GM18951 (cell line): ENCODE measurements at regions not wholly inside any gene's neighbourhood (a gene's known extent, or its start where the extent isn't known, plus 50 kb on each side); places are given as distances from the start of the nearest gene placed in this dataset.

Source experiments
- POLR2A ChIP-seq: IDR thresholded peaks from 4 replicates; pipeline ENCODE4 v1.6.1; 2011; ENCODE audit warnings: mild to moderate bottlenecking; ENCODE audit not compliant: insufficient read length, insufficient read depth; ENCODE audit errors: extremely low read depth
- in situ Hi-C: fragments of 300-500 bp; cut with MboI; formaldehyde crosslinking; loops from one replicate; pipeline ENCODE4 v1.12.0; 2022; ENCODE audit warnings: low sequenced_read_pairs, mixed read lengths, inconsistent platforms; ENCODE audit not compliant: unreplicated experiment

DNA sequence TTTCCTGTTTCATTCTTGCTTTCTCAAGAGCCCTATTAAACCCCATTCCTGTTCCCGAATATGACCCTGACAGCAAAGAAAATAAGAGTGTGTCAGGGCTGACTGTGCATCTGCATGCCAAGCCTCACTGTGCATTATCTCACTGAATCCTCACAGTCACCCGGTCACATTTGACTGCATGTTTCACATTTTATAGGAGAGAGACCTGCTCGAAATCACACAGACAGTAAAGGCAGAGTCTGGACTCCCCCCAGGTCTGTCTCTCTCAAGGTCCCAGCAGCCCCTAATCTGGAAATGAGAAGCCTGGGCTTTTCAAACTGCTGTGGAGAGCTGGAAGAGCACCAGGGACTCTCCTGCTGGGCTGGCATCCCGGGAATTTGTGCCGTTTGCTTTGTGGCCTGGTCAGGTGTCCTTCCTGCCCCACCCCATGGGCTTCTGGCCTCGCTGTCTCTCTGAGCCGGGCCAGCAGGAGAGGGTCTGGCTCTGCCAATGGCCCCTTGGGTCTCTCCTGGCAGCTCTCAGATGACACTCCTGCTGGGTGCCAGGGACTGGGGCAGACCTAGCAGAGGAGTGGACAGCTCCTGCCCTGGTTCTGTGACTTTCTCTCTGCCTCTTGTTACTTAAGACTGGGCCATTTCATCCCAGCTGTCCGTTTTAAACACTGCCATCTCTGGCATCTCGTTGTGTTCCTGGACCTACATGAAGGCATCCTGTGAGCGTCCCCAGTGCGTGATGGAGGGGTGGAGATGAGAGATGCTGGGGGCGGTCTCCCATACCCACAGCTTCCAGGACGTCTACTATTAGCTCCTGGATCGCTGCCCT, 173.6 kb downstream of the ARHGAP12 start:
- in situ Hi-C loops = loop anchor here (25.0 kb wide), 1 partner anchor 418 kb away; no protein-coding TSS in a partner anchor
- TF ChIP-seq POLR2A = no peak

DNA sequence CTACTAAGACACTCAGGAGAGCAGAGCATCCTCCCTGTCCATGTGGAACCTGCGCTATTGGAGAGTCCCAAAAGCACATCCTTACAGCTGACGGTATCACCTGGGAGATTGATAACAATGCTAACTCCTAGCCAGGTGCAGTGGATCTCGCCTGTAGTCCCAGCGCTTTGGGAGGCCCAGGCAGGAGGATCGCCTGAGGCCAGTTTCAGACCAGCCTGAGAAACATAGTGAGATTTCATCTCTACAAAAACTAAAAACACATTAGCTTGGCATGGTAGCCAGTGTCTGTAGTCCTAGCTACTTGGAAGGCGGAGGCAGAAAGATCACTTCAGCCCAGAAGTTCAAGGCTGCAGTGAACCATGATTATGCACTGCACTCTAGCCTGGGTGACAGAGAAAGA, 174.9 kb downstream of the ARHGAP12 start:
- no peak for TF ChIP-seq POLR2A
- in situ Hi-C loops = loop anchor here (25.0 kb wide), 1 partner anchor 416 kb away; no protein-coding TSS in a partner anchor

DNA sequence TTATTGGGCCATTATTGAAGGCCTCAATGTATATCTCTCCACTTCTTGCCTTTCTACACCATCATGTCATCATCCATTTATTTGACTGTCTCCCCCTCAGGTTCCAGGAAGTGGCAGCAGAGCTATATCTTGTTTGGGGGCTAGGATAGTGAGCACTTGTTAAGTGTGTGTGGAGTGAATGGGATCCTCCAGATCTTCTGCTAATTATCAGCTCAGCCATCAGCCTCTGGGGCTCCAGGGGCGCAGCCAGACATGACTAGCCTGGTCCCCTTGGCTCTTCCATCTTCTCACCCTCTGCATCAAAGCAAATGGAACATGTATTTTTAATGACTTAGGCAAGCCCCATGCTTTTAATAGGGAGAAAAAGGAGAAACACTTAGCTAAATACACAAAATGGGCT, 176.5 kb downstream of the ARHGAP12 start:
- in situ Hi-C loops = loop anchor here (25.0 kb wide), 1 partner anchor 415 kb away; no protein-coding TSS in a partner anchor
- TF ChIP-seq POLR2A = no peak

DNA sequence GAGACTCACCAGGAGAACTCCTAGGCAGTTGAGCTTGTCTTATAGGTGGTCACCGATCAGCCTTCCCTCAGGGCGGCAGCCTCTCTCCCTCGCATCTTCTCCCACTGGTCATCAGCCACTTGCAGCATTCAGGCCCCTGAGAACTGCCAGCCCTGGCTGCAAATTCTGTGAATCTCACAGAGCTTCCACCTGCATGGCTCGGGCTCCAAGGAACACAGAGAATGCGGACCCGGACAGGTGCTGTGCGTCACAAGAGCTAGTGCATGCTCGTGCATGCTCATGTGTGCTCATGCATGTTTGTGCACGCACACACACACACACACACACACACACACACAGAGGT, 176.9 kb downstream of the ARHGAP12 start:
- in situ Hi-C loops = loop anchor here (25.0 kb wide), 1 partner anchor 414 kb away; no protein-coding TSS in a partner anchor
- no peak for TF ChIP-seq POLR2A

DNA sequence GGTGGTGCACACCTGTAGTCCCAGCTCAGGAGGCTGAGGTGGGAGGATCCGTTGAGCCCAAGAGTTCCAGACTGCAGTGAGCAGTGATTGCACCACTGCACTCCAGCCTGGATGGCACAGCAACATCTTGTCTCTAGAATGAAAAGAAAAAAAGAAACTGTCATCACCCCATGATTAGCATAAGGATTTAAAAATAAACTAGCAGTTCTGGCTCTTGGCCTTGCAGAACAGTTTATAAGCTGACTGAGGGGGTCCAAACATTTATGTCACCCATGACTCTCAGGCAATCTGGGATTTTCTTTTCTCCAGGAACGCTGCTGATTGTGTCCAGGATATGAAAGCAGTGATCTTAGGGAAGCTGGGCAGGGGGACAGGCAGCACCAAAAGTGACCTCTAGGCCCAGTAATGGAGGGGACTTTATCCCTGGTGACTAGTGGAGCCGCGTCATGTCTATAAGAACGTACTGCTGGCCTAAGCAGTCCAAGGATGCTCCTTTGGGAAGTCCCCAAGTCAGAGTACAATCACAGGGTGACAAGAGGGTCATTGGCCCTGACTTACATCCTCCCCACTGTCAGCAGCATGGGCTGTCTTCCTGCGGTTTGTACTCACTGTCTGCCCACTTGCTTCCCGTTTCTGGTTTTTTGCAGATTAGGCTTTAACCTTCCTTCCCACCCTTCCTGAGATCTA, 177.4 kb downstream of the ARHGAP12 start:
- TF ChIP-seq POLR2A = no peak
- in situ Hi-C loops = loop anchor here (25.0 kb wide), 1 partner anchor 414 kb away; no protein-coding TSS in a partner anchor

DNA sequence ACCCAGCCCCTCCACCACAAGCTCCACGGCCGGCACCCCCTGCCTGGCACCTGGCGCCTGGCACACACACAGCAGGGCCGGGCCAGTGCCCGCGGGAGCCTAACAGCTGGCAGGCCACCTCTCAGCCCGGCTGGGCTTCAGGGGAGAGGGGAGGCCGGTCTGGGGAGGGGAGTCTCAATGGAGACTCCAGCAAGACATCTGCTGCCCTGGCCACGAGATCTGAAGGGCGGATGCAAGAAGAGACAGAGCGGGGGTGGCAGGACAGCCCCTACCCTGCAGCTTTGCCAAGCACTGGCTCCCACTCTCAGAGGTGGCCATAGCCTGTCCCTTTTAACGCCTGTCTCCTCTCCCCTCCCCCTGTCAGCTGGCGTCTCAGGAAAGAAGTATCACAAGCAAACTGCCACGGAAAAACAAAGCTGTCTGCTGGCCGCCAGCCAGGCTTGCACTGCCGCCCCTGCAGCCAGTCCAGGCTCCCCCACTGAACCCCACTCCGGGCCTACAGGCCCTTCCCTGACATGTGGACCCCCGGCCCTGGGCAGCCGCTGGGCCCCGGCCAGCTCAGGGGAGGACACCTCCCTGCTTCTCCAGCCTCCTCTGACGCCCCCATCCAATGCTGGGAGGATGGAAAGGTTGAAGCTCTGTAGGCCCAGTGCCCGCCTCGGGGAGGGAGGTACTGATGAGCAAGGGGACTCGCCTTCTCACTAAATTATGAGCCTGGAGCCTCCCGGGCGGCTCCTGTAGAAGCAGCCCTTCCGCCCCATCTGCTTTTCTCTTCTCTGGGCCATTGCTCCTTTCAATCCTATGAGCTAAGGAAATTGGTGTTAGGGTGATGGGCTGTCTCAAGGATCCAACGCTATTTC, 178.4 kb downstream of the ARHGAP12 start:
- TF ChIP-seq POLR2A = no peak
- in situ Hi-C loops = loop anchor here (25.0 kb wide), 1 partner anchor 413 kb away; no protein-coding TSS in a partner anchor

DNA sequence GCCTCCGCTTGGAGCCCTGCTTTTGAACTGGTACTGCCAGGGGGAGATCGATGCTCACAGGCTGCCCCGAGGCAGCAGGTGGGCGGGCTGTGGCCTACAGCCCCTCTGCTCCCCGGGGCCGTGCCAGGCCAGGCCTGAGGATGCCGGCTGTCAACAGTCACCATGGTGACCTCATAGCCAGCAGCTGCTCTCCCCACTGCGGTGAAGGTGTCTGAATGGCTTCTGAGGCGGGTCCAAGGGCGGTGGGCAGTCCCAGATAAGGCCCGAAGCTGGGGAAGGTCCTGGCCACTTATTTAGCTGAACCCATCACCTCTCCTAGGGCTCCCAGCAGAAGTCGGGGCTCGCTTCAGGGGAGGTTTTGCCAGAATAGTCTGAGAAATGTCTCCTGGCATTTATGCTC, 179.3 kb downstream of the ARHGAP12 start:
- no peak for TF ChIP-seq POLR2A
- in situ Hi-C loops = no loop called here

DNA sequence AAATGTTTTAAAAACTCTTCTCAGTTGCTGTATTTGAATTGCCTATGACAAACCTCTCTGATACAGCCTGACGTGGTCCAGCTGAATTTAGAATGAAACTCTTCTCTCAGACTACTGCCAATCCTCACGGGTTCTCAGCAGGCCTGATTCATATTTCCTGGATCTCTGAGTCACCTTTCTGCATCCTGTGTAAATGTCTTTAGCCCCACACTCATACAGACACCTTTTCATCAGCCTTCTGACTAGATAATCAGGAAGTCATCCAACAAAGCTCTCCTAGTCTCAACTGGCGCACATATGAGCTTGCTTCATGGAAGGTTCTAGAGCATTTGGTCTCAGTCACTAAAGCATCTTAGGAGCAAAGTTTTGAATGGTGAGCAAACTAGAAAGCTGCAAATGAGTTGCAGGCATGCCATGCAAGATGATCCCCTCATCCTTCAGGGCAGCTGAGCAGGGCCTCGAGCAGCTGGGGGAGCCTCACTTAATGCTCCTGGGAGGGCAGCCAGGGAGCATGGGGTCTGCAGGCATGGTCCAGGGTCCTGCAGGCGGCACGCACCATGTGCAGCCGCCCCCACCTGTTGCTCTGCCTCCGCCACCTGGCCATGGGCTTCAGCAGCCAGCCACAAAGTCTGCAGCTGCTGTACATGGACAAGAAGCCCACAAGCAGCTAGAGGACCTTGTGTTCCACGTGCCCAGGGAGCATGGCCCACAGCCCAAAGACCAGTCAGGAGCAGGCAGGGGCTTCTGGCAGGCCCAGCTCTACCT, 182.8 kb downstream of the ARHGAP12 start:
- no peak for TF ChIP-seq POLR2A
- in situ Hi-C loops = no loop called here

DNA sequence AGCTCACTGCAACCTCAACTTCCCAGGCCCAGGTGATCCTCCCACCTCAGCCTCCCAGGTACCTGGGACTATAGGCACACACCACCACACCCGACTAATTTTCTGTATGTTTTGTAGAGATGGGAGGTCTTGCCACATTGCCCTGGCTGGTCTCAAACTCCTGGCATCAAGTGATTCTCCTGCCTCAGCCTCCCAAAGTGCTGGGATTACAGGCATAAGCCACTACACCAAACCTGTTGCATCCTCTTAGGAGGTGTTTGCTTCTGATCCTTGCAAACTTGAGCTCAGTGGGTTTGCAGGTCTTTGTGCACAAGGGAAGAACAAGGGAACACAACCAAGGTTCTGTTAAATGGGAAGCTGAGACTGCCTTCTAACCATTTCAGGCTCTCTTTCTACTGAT, 184.6 kb downstream of the ARHGAP12 start:
- no peak for TF ChIP-seq POLR2A
- in situ Hi-C loops = no loop called here

DNA sequence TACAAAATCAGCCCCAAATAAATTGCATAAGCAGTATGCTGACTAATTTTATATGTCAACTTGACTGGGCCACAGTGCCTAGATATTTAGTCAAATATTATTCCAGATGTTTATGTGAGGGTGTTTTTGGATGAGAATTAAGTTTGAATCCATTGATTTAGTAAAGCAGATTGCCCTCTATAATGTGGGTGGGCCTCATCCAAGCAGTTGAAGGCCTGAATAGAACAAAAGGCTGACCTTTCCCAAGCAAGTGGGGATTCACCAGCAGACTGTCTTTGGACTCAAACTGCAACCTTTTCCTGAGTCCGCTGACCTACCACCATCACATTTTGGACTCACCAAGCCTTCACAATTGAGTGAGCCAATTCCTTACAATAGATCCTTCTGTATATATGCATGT, 186.4 kb downstream of the ARHGAP12 start:
- in situ Hi-C loops = no loop called here
- TF ChIP-seq POLR2A = no peak

DNA sequence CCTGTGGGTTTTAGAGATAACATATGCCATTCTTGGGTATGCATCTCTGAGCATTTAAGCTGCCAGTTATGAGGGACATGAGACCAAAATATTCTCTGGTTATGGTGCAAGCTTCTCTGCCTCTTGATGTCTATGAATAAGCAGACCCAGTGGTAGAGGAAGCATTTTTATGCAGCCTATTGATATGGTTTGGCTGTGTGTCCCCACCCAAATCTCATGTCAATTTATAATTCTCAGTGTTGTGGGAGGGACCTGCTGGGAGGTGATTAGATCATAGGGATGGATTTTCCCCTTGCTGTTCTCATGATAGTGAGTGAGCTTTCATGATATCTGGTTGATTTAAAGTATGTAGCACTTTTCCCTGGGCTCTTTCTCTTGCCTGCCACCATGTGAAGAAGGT, 187.2 kb downstream of the ARHGAP12 start:
- in situ Hi-C loops = no loop called here
- TF ChIP-seq POLR2A = no peak

DNA sequence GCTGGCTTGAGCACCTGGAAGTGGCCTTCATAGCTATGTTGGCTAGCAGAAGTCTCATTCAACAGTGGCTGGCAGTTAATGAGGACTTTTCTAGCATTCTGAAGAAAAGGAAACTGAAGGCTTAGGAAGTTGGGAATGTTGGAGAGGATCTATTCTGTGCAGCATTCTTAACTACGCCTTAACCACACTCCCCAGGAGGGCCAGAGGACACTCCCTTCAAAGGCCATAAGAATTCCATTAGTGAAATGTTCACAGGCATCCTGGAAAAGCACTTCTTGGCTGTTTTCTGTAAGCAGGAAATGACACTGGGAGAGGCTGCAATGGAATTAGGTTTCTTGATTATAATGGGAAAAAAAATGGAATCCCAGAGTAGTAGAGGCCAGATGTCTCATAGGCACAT, 188.9 kb downstream of the ARHGAP12 start:
- no peak for TF ChIP-seq POLR2A
- in situ Hi-C loops = no loop called here
